ENCODE measurements at regions not wholly inside any gene's neighbourhood (a gene's known extent, or its start where the extent isn't known, plus 50 kb on each side); places are given as distances from the start of the nearest gene placed in this dataset.
A peak's percentile ranks its signal among the peaks of the same experiment; 100 is the strongest.

GRCh38 chr2:223107825-223108224 lies 55.8 kb downstream of the KCNE4 start:
- Histone ChIP-seq H3K36me3 (no peaks in the 10 kb centered on the region), H3K27me3 (no peaks in the 10 kb centered on the region), H3K4me3 (no peak overlapping the region), H3K9me3 (replicated peaks) (no peaks in the 10 kb centered on the region), H3K27ac (no peak overlapping the region), H3K4me1 (peaks cover 10% of the 10 kb centered on the region)
- no peak for DNase-seq

- Histone ChIP-seq H3K9me3 (replicated peaks) (no peaks in the 10 kb centered on the region), H3K27ac (no peak overlapping the region), H3K4me3 (no peak overlapping the region), H3K4me1 (peaks cover 10% of the 10 kb centered on the region), H3K36me3 (no peaks in the 10 kb centered on the region), H3K27me3 (no peaks in the 10 kb centered on the region)
- DNase-seq = peak; percentile 19 to 37
Observed at GRCh38 chr2:223108351-223109050, 56.5 kb downstream of the KCNE4 start.

GRCh38 chr2:223109341-223109740 lies 57.4 kb downstream of the KCNE4 start:
- DNase-seq = no peak
- Histone ChIP-seq H3K4me3 (no peak overlapping the region), H3K9me3 (replicated peaks) (no peaks in the 10 kb centered on the region), H3K27ac (no peak overlapping the region), H3K36me3 (no peaks in the 10 kb centered on the region), H3K4me1 (peaks cover 10% of the 10 kb centered on the region), H3K27me3 (no peaks in the 10 kb centered on the region)

GRCh38 chr2:223113161-223113560 lies 61.2 kb downstream of the KCNE4 start:
- no peaks in the 10 kb centered on the region for H3K9me3 ChIP-seq (replicated peaks)
- no peaks in the 10 kb centered on the region for H3K27me3 ChIP-seq
- DNase-seq = no peak
- no peak overlapping the region for H3K27ac ChIP-seq
- H3K4me3 ChIP-seq = no peak overlapping the region
- H3K36me3 ChIP-seq = no peaks in the 10 kb centered on the region
- peaks cover 8% of the 10 kb centered on the region for H3K4me1 ChIP-seq

- Histone ChIP-seq H3K27ac (no peak overlapping the region), H3K4me1 (no peaks in the 10 kb centered on the region), H3K4me3 (no peak overlapping the region), H3K36me3 (no peaks in the 10 kb centered on the region), H3K27me3 (no peaks in the 10 kb centered on the region), H3K9me3 (replicated peaks) (no peaks in the 10 kb centered on the region)
- no peak for DNase-seq
Observed at GRCh38 chr2:223114170-223114569, 62.2 kb downstream of the KCNE4 start.

GRCh38 chr2:223114917-223115316 lies 62.9 kb downstream of the KCNE4 start:
- Histone ChIP-seq H3K9me3 (replicated peaks) (no peaks in the 10 kb centered on the region), H3K4me1 (no peaks in the 10 kb centered on the region), H3K27me3 (no peaks in the 10 kb centered on the region), H3K4me3 (no peak overlapping the region), H3K36me3 (no peaks in the 10 kb centered on the region), H3K27ac (no peak overlapping the region)
- DNase-seq = no peak

- no peaks in the 10 kb centered on the region for H3K36me3 ChIP-seq
- no peak overlapping the region for H3K27ac ChIP-seq
- H3K4me3 ChIP-seq = no peak overlapping the region
- no peaks in the 10 kb centered on the region for H3K4me1 ChIP-seq
- H3K27me3 ChIP-seq = no peaks in the 10 kb centered on the region
- no peaks in the 10 kb centered on the region for H3K9me3 ChIP-seq (replicated peaks)
- DNase-seq = no peak
Observed at GRCh38 chr2:223117533-223117932, 65.5 kb downstream of the KCNE4 start.

GRCh38 chr2:223121283-223121682 lies 69.3 kb downstream of the KCNE4 start:
- Histone ChIP-seq H3K4me3 (no peak overlapping the region), H3K27ac (no peak overlapping the region), H3K9me3 (replicated peaks) (no peaks in the 10 kb centered on the region), H3K4me1 (no peaks in the 10 kb centered on the region), H3K36me3 (no peaks in the 10 kb centered on the region), H3K27me3 (no peaks in the 10 kb centered on the region)
- DNase-seq = no peak

GRCh38 chr2:223122781-223123180 lies 70.8 kb downstream of the KCNE4 start:
- Histone ChIP-seq H3K36me3 (no peaks in the 10 kb centered on the region), H3K9me3 (replicated peaks) (no peaks in the 10 kb centered on the region), H3K4me3 (no peak overlapping the region), H3K27ac (no peak overlapping the region), H3K27me3 (no peaks in the 10 kb centered on the region), H3K4me1 (no peaks in the 10 kb centered on the region)
- no peak for DNase-seq

GRCh38 chr2:223123855-223124610 lies 72.0 kb downstream of the KCNE4 start:
- Histone ChIP-seq H3K36me3 (no peaks in the 10 kb centered on the region), H3K4me1 (no peaks in the 10 kb centered on the region), H3K9me3 (replicated peaks) (no peaks in the 10 kb centered on the region), H3K4me3 (no peak overlapping the region), H3K27me3 (no peaks in the 10 kb centered on the region), H3K27ac (no peak overlapping the region)
- no peak for DNase-seq

GRCh38 chr2:223141606-223142005 lies 89.6 kb downstream of the KCNE4 start:
- Histone ChIP-seq H3K27ac (no peak overlapping the region), H3K9me3 (replicated peaks) (no peaks in the 10 kb centered on the region), H3K27me3 (no peaks in the 10 kb centered on the region), H3K4me1 (no peaks in the 10 kb centered on the region), H3K36me3 (no peaks in the 10 kb centered on the region), H3K4me3 (no peak overlapping the region)
- no peak for DNase-seq

GRCh38 chr2:223142118-223142517 lies 90.1 kb downstream of the KCNE4 start:
- no peak for DNase-seq
- Histone ChIP-seq H3K27ac (no peak overlapping the region), H3K36me3 (no peaks in the 10 kb centered on the region), H3K27me3 (no peaks in the 10 kb centered on the region), H3K4me3 (no peak overlapping the region), H3K9me3 (replicated peaks) (no peaks in the 10 kb centered on the region), H3K4me1 (no peaks in the 10 kb centered on the region)

- Histone ChIP-seq H3K27me3 (peaks cover 4% of the 10 kb centered on the region; the same call in 1 of the 2 replicates), H3K9me3 (replicated peaks) (no peaks in the 10 kb centered on the region), H3K4me3 (no peak overlapping the region), H3K27ac (no peak overlapping the region), H3K4me1 (no peaks in the 10 kb centered on the region), H3K36me3 (no peaks in the 10 kb centered on the region)
- DNase-seq = no peak
Observed at GRCh38 chr2:223147431-223147830, 95.4 kb downstream of the KCNE4 start.

GRCh38 chr2:223148516-223148915 lies 96.5 kb downstream of the KCNE4 start:
- no peak for DNase-seq
- Histone ChIP-seq H3K4me1 (no peaks in the 10 kb centered on the region), H3K9me3 (replicated peaks) (no peaks in the 10 kb centered on the region), H3K36me3 (no peaks in the 10 kb centered on the region), H3K27ac (no peak overlapping the region), H3K27me3 (peaks cover 4% of the 10 kb centered on the region; the same call in 1 of the 2 replicates), H3K4me3 (no peak overlapping the region)

- no peaks in the 10 kb centered on the region for H3K36me3 ChIP-seq
- no peak overlapping the region for H3K4me3 ChIP-seq
- H3K9me3 ChIP-seq (replicated peaks) = no peaks in the 10 kb centered on the region
- DNase-seq = no peak
- H3K27ac ChIP-seq = no peak overlapping the region
- no peaks in the 10 kb centered on the region; the same call in 1 of the 2 replicates for H3K27me3 ChIP-seq
- 0 out of 2 replicates have a peak, but pooled peaks cover under 1% of the 10 kb centered on the region for H3K4me1 ChIP-seq
Observed at GRCh38 chr2:223155956-223156355, 104.0 kb downstream of the KCNE4 start.

All from SJCRH30 (cell line).